ENCODE measurements at regions not wholly inside any gene's neighbourhood (a gene's known extent, or its start where the extent isn't known, plus 50 kb on each side); places are given as distances from the start of the nearest gene placed in this dataset.

DNA sequence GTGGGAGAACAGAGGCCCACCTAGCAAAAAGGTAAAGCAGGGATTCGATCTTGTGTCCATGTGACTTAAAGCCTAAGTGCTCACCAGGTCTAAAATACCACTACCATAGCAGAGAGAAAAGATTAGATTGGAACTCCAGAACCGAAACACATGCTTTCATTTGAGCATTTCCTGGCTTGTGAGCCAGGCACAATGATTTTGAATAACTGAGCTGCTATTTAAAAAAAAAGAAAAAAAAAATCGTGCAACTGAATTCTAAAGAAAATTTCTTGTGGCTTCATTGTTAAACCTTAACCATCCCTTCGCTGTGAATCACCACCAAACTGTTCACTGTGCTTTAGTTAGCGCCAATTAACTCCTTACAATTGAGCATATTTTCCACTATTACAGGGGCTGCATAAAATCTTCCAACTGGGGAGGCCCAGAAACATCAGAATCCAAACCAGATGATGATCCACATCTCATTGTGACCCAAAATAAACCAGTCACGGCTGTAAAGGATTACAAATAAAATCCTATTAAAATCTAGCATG, 366.4 kb upstream of the ERCC4 start:
- TF ChIP-seq, protein P1, sequence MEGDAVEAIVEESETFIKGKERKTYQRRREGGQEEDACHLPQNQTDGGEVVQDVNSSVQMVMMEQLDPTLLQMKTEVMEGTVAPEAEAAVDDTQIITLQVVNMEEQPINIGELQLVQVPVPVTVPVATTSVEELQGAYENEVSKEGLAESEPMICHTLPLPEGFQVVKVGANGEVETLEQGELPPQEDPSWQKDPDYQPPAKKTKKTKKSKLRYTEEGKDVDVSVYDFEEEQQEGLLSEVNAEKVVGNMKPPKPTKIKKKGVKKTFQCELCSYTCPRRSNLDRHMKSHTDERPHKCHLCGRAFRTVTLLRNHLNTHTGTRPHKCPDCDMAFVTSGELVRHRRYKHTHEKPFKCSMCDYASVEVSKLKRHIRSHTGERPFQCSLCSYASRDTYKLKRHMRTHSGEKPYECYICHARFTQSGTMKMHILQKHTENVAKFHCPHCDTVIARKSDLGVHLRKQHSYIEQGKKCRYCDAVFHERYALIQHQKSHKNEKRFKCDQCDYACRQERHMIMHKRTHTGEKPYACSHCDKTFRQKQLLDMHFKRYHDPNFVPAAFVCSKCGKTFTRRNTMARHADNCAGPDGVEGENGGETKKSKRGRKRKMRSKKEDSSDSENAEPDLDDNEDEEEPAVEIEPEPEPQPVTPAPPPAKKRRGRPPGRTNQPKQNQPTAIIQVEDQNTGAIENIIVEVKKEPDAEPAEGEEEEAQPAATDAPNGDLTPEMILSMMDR (IDR thresholded peaks at IDR 0.05), result no peak
- no peak for TF ChIP-seq POLR2A (IDR thresholded peaks at IDR 0.05)
